HL-60 (cell line): ENCODE measurements at regions not wholly inside any gene's neighbourhood (a gene's known extent, or its start where the extent isn't known, plus 50 kb on each side); places are given as distances from the start of the nearest gene placed in this dataset.

ENCODE experiments used
- DNase-seq, 2 experiments: peaks; one replicate each; pipeline ENCODE4 v3.0.0-alpha.2; 2010 to 2020; ENCODE audit warnings: low read depth in 1 of 2, low spot score in 1 of 2
- H3K27ac ChIP-seq: fragments of 250-450 bp; sonication (Bioruptor Pico); replicated peaks from 2 replicates; pipeline ENCODE4 v1.5.1; 2020; ENCODE audit warnings: mild to moderate bottlenecking, moderate library complexity
- H3K27me3 ChIP-seq: fragments of 250-450 bp; sonication (Bioruptor Pico); 2 replicates; pipeline ENCODE4 v1.5.1; 2021; ENCODE audit warnings: mild to moderate bottlenecking, moderate library complexity; ENCODE audit not compliant: insufficient read depth, poor library complexity, severe bottlenecking
- H3K4me3 ChIP-seq: replicated peaks from 2 replicates; pipeline ENCODE4 v1.5.1; 2011; ENCODE audit warnings: mild to moderate bottlenecking, control low read depth, low read length; ENCODE audit not compliant: insufficient read depth
- CTCF ChIP-seq: IDR thresholded peaks from one replicate; pipeline ENCODE4 v1.5.1; 2011; ENCODE audit warnings: low read length, control low read depth, inconsistent platforms; ENCODE audit not compliant: insufficient read depth
- GABPA ChIP-seq: IDR thresholded peaks from 2 replicates; pipeline ENCODE4 v1.6.1; 2012; ENCODE audit warnings: low read depth
- POLR2AphosphoS5 ChIP-seq: IDR thresholded peaks from 2 replicates; pipeline ENCODE4 v1.6.1; 2012; ENCODE audit warnings: low read depth
- REST ChIP-seq: IDR thresholded peaks from 2 replicates; pipeline ENCODE4 v1.6.1; 2012; ENCODE audit warnings: low read depth; ENCODE audit not compliant: insufficient replicate concordance
- SPI1 ChIP-seq: IDR thresholded peaks from 2 replicates; pipeline ENCODE4 v1.6.1; 2012; ENCODE audit warnings: low read depth, mild to moderate bottlenecking, borderline replicate concordance

GRCh38 chr5:144093400-144093799 is 77.1 kb downstream of the YIPF5 start:
- H3K4me3 ChIP-seq = no peak overlapping the region
- H3K27me3 ChIP-seq = no peaks in the 10 kb centered on the region
- H3K27ac ChIP-seq = no peak overlapping the region
- TF ChIP-seq CTCF (no peak), SPI1 (no peak), POLR2AphosphoS5 (no peak), GABPA (no peak), REST (no peak)
- no peak for DNase-seq

- Histone ChIP-seq H3K4me3 (no peak overlapping the region), H3K27me3 (no peaks in the 10 kb centered on the region), H3K27ac (no peak overlapping the region)
- DNase-seq = no peak
- no peak for TF ChIP-seq CTCF
- no peak for TF ChIP-seq GABPA
- no peak for TF ChIP-seq POLR2AphosphoS5
- TF ChIP-seq REST = no peak
- TF ChIP-seq SPI1 = no peak
Measured at GRCh38 chr5:144093868-144094267, 76.6 kb downstream of the YIPF5 start.

GRCh38 chr5:144100702-144101101 is 69.8 kb downstream of the YIPF5 start:
- TF ChIP-seq POLR2AphosphoS5 (no peak), REST (no peak), SPI1 (no peak), CTCF (no peak), GABPA (no peak)
- no peak for DNase-seq
- Histone ChIP-seq H3K27ac (no peak overlapping the region), H3K4me3 (no peak overlapping the region), H3K27me3 (no peaks in the 10 kb centered on the region)
